ENCODE measurements at regions not wholly inside any gene's neighbourhood (a gene's known extent, or its start where the extent isn't known, plus 50 kb on each side); places are given as distances from the start of the nearest gene placed in this dataset.

DNA sequence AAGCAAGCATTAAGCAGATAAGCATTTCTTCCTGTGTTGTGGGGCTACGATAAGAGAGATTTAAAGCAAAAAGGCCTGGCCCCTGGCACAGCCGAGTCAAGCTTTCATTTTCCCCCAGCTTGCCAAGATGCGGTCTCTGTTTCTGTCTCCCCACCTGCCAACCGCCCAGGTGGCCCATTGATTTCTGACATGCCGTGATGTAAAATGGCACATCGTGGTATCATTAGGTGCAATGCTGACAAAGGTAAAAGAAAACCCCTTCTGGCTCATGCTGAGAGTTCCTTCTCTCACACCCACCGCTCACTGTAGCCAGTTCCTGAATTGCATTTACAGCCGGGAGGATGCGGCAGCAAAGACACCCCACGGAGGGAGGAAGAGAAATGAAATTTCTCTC, 62.8 kb downstream of the BOD1L2 start:
- Histone ChIP-seq H3K79me2 (no peaks in the 10 kb centered on the region), H3K4me2 (peak overlapping the region; percentile 68), H3K4me3 (no peak overlapping the region), H2AFZ (peak overlapping the region; percentile 36), H3K27ac (peak overlapping the region; percentile 73), H3K27me3 (no peaks in the 10 kb centered on the region), H3K9me2 (replicated peaks; ENCODE audit: insufficient read depth) (no peaks in the 10 kb centered on the region), H3K4me1 (ENCODE audit: insufficient read depth) (peaks cover 7% of the 10 kb centered on the region), H3K9me3 (ENCODE audit: low read depth) (no peaks in the 10 kb centered on the region), H4K20me1 (ENCODE audit: insufficient read depth, poor library complexity, severe bottlenecking) (no peaks in the 10 kb centered on the region), H3K36me3 (replicated peaks; ENCODE audit: insufficient read depth, low read depth) (no peaks in the 10 kb centered on the region)
- no peak for TF ChIP-seq EZH2 (IDR thresholded peaks at IDR 0.05; ENCODE audit: borderline replicate concordance)
- TF ChIP-seq, protein P1, sequence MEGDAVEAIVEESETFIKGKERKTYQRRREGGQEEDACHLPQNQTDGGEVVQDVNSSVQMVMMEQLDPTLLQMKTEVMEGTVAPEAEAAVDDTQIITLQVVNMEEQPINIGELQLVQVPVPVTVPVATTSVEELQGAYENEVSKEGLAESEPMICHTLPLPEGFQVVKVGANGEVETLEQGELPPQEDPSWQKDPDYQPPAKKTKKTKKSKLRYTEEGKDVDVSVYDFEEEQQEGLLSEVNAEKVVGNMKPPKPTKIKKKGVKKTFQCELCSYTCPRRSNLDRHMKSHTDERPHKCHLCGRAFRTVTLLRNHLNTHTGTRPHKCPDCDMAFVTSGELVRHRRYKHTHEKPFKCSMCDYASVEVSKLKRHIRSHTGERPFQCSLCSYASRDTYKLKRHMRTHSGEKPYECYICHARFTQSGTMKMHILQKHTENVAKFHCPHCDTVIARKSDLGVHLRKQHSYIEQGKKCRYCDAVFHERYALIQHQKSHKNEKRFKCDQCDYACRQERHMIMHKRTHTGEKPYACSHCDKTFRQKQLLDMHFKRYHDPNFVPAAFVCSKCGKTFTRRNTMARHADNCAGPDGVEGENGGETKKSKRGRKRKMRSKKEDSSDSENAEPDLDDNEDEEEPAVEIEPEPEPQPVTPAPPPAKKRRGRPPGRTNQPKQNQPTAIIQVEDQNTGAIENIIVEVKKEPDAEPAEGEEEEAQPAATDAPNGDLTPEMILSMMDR (IDR thresholded peaks at IDR 0.05; ENCODE audit: poor library complexity) = no peak
- no peak for TF ChIP-seq EZH2phosphoT487 (IDR thresholded peaks at IDR 0.05; ENCODE audit: low read depth, severe bottlenecking, unreplicated experiment)
- DNase-seq (ENCODE audit: low spot score) = no peak
- 17% methylated on average over 10 of the region's 10 CpGs for WGBS (ENCODE audit: low lambda C conversion rate, missing lambda C conversion rate)

DNA sequence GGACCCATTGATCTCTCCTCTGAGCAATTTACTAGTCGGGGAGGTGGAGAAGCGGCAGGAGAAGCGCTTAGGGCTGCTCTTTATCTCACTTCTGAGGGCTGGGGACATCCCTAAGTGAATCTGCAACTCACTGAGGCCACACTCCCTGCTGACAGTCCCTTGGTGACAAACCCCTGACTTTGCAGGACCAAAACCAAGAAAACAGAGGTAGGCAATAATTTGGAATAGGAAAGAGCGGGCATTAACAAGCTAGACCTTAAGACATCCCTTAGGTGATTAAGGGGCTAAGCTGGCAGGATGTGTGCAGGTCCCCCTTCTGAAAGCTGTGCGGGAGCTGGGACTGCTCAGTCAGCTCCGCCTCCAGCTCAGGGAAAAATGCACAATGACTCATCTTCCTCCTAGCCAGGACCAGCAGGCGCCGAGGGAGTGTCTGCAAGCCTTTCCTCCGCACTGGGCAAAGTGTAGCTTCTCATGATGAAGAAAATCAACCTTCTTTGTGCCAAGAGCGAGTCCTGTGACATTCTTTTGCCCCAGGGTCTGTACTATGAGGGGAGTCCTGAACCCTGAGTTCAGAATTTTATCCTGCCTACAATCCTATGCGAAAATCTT, 63.3 kb downstream of the BOD1L2 start:
- H3K9me3 ChIP-seq (ENCODE audit: low read depth) = no peaks in the 10 kb centered on the region
- no peaks in the 10 kb centered on the region for H3K27me3 ChIP-seq
- no peak overlapping the region for H3K4me3 ChIP-seq
- no peaks in the 10 kb centered on the region for H4K20me1 ChIP-seq (ENCODE audit: insufficient read depth, poor library complexity, severe bottlenecking)
- H3K4me1 ChIP-seq (ENCODE audit: insufficient read depth) = peaks cover 7% of the 10 kb centered on the region
- no peaks in the 10 kb centered on the region for H3K9me2 ChIP-seq (replicated peaks; ENCODE audit: insufficient read depth)
- 9% methylated on average over 11 of the region's 11 CpGs for WGBS (ENCODE audit: low lambda C conversion rate, missing lambda C conversion rate)
- H3K36me3 ChIP-seq (replicated peaks; ENCODE audit: insufficient read depth, low read depth) = no peaks in the 10 kb centered on the region
- no peak for TF ChIP-seq EZH2 (IDR thresholded peaks at IDR 0.05; ENCODE audit: borderline replicate concordance)
- no peak for TF ChIP-seq EZH2phosphoT487 (IDR thresholded peaks at IDR 0.05; ENCODE audit: low read depth, severe bottlenecking, unreplicated experiment)
- TF ChIP-seq, protein P1 (IDR thresholded peaks at IDR 0.05; ENCODE audit: poor library complexity) = no peak
- H3K27ac ChIP-seq = peak overlapping the region; percentile 73
- DNase-seq (ENCODE audit: low spot score) = peak; percentile 90
- no peaks in the 10 kb centered on the region for H3K79me2 ChIP-seq
- H2AFZ ChIP-seq = peak overlapping the region; percentile 36
- H3K4me2 ChIP-seq = peak overlapping the region; percentile 68

GRCh38 chr18:57210716-57211411, 64.0 kb downstream of the BOD1L2 start:
- TF ChIP-seq, protein P1 (IDR thresholded peaks at IDR 0.05; ENCODE audit: poor library complexity) = no peak
- TF ChIP-seq EZH2 (IDR thresholded peaks at IDR 0.05; ENCODE audit: borderline replicate concordance) (no peak), EZH2phosphoT487 (IDR thresholded peaks at IDR 0.05; ENCODE audit: low read depth, severe bottlenecking, unreplicated experiment) (no peak)
- Histone ChIP-seq H3K27ac (peak overlapping the region; percentile 73), H3K4me2 (peak overlapping the region; percentile 68), H3K79me2 (no peaks in the 10 kb centered on the region), H3K9me3 (ENCODE audit: low read depth) (no peaks in the 10 kb centered on the region), H2AFZ (no peak overlapping the region), H3K4me1 (ENCODE audit: insufficient read depth) (peaks cover 7% of the 10 kb centered on the region), H3K36me3 (replicated peaks; ENCODE audit: insufficient read depth, low read depth) (no peaks in the 10 kb centered on the region), H3K27me3 (no peaks in the 10 kb centered on the region), H3K4me3 (no peak overlapping the region), H4K20me1 (ENCODE audit: insufficient read depth, poor library complexity, severe bottlenecking) (no peaks in the 10 kb centered on the region), H3K9me2 (replicated peaks; ENCODE audit: insufficient read depth) (no peaks in the 10 kb centered on the region)
- WGBS (ENCODE audit: low lambda C conversion rate, missing lambda C conversion rate) = 27% methylated on average over 1 of the region's 1 CpG
- DNase-seq (ENCODE audit: low spot score) = peak; percentile 50

All from hepatocyte (in vitro differentiated cells).